ENCODE measurements at regions not wholly inside any gene's neighbourhood (a gene's known extent, or its start where the extent isn't known, plus 50 kb on each side); places are given as distances from the start of the nearest gene placed in this dataset.
"Not testable (repeated sequence)": the region's sequence is repeated elsewhere in the genome, so short reads cannot be mapped to it uniquely, and the experiment has no call there.

DNA sequence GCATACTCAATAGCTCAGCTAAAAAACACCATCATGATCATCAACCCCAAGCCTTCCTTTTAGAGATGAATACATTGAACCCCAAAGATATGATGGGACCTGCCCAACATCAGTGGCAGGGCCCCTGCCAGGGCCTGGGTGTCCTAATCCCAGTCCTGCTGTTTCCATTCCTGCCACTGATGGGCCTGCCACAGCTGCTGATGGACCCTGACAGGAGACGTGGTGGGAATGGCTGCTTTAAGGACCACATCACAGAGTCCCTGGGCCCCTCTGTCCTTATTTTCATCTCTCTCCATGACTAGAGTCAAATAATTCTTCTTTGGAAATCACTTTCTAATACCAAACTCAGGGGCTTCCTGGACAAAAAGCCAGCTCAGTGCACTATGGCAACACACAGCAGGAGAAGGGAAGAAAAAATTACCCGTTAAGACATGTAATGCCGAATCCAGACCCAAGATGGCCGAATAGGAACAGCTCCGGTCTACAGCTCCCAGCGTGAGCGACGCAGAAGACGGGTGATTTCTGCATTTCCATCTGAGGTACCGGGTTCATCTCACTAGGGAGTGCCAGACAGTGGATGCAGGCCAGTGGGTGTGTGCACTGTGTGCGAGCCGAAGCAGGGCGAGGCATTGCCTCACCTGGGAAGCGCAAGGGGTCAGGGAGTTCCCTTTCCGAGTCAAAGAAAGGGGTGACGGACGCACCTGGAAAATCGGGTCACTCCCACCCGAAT lies 160.6 kb upstream of the THBS1 start:
- H3K27ac Mint-ChIP-seq; DNase-seq; H3K4me1 ChIP-seq (ENCODE audit: control insufficient read depth, insufficient read depth, low read length, poor library complexity, severe bottlenecking); H3K27ac ChIP-seq (ENCODE audit: insufficient read depth, low read length, poor library complexity, severe bottlenecking); H3K36me3 ChIP-seq (ENCODE audit: control insufficient read depth, insufficient read depth, low read length); H3K4me3 ChIP-seq (ENCODE audit: low read depth, low read length); H3K27me3 ChIP-seq (ENCODE audit: control insufficient read depth, insufficient read depth, low read length); H3K4me3 Mint-ChIP-seq; H3K9me3 ChIP-seq (ENCODE audit: control insufficient read depth in 2 of 2, low read length in 2 of 2); H3K4me1 Mint-ChIP-seq; H3K36me3 Mint-ChIP-seq; H3K9me3 Mint-ChIP-seq; ATAC-seq (ENCODE audit: low read depth in 2 of 2); H3K27me3 Mint-ChIP-seq: not testable (repeated sequence)

DNA sequence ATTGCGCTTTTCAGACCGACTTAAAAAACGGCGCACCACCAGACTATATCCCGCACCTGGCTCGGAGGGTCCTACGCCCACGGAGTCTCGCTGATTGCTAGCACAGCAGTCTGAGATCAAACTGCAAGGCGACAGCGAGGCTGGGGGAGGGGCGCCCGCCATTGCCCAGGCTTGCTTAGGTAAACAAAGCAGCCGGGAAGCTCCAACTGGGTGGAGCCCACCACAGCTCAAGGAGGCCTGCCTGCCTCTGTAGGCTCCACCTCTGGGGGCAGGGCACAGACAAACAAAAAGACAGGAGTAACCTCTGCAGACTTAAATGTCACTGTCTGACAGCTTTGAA lies 160.1 kb upstream of the THBS1 start:
- H3K27ac ChIP-seq (ENCODE audit: insufficient read depth, low read length, poor library complexity, severe bottlenecking); H3K36me3 ChIP-seq (ENCODE audit: control insufficient read depth, insufficient read depth, low read length); DNase-seq; ATAC-seq (ENCODE audit: low read depth in 2 of 2); H3K36me3 Mint-ChIP-seq; H3K9me3 Mint-ChIP-seq; H3K9me3 ChIP-seq (ENCODE audit: control insufficient read depth in 2 of 2, low read length in 2 of 2); H3K4me1 Mint-ChIP-seq; H3K27me3 ChIP-seq (ENCODE audit: control insufficient read depth, insufficient read depth, low read length); H3K27me3 Mint-ChIP-seq; H3K4me1 ChIP-seq (ENCODE audit: control insufficient read depth, insufficient read depth, low read length, poor library complexity, severe bottlenecking); H3K27ac Mint-ChIP-seq; H3K4me3 Mint-ChIP-seq; H3K4me3 ChIP-seq (ENCODE audit: low read depth, low read length): not testable (repeated sequence)

DNA sequence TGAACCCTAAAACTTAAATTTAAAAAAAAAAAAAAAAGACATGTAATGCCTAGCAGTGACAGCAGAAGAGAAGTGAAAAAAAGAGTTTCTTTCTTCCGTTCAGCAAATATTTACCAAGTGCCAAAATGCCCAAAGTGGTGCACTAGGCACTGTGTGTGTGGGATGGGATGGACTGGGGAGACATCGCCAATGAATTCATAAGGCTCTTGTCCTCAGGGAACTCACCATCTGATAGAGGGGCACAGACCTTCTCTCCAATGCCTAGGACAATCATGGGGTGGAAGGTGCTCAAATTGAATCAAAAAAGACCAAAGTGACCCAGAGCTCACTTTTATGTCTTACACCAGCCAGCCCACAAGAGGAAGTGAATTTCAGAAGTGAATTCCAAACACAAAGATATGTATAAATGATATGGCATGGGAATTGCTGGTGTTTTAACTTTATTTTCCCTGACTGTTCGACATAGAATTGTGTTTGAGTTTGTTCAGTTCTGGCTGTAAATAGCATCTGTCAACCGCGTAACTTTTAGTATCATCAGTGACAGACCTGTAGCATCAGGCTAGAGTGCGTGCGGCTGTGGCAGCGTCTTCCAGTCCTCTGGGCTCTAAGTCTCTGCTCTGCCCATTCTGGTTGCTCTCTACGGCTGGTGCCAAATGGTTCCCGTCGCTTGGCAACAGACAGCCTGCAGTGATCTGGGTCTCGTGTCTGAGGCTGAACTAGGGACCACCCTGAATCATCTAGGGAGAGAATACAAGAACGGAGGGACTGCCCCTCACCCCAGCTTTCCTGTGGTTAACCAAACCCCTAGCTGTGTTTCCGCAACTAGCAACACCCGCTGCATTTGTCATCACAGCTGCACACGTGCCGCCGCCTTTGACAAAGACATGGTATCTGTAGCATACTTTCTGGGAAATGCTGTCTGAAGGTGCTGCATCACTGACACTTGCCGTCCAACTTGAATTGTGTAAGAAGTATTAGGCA lies 154.0 kb upstream of the THBS1 start:
- ATAC-seq (ENCODE audit: low read depth in 2 of 2), result peak; percentile 80
- H3K4me3 ChIP-seq (ENCODE audit: low read depth, low read length), result peak overlapping the region; percentile 30
- peaks cover 6 to 22% (median 13%) of the 10 kb centered on the region in 4 donors for H3K4me1 Mint-ChIP-seq
- H3K27ac Mint-ChIP-seq, result peak overlapping the region in 1 of 3 donors; percentile 85
- H3K27me3 ChIP-seq (ENCODE audit: control insufficient read depth, insufficient read depth, low read length), result peaks cover 17% of the 10 kb centered on the region
- no peaks in the 10 kb centered on the region for H3K9me3 ChIP-seq (ENCODE audit: control insufficient read depth in 2 of 2, low read length in 2 of 2)
- peaks cover 0 to 5% (median 0%) of the 10 kb centered on the region in 7 donors for H3K9me3 Mint-ChIP-seq
- peaks cover 16% of the 10 kb centered on the region for H3K4me1 ChIP-seq (ENCODE audit: control insufficient read depth, insufficient read depth, low read length, poor library complexity, severe bottlenecking)
- H3K36me3 ChIP-seq (ENCODE audit: control insufficient read depth, insufficient read depth, low read length), result no peaks in the 10 kb centered on the region
- H3K4me3 Mint-ChIP-seq, result peak overlapping the region; percentile 30 to 85 (median 66)
- no peaks in the 10 kb centered on the region for H3K36me3 Mint-ChIP-seq
- DNase-seq, result peak; percentile 9 to 82 (median 36)
- H3K27me3 Mint-ChIP-seq, result peaks cover 44% of the 10 kb centered on the region
- H3K27ac ChIP-seq (ENCODE audit: insufficient read depth, low read length, poor library complexity, severe bottlenecking), result no peak overlapping the region

DNA sequence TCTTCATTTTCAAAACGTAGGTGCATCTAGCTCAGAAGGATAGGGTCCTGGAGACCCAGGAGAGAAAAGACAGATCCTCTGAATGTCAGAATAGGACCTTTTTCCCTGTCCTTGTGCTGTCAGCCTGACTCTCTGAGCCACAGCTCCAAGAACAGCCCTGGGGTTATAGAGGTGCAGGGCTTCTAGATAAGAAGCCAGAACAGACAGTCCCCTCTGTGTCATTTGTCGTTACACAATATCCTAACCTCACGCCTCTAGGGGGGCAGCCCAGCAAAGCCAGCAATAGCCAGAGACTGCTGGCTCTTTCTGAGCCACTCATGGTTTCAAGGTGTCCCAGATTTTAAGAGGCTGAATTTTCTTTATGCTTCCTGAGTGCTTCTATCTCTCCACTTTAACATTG lies 153.2 kb upstream of the THBS1 start:
- H3K9me3 ChIP-seq (ENCODE audit: control insufficient read depth in 2 of 2, low read length in 2 of 2), result no peaks in the 10 kb centered on the region
- H3K36me3 ChIP-seq (ENCODE audit: control insufficient read depth, insufficient read depth, low read length), result no peaks in the 10 kb centered on the region
- H3K4me1 Mint-ChIP-seq, result peaks cover 6 to 22% (median 13%) of the 10 kb centered on the region in 4 donors
- peaks cover 46% of the 10 kb centered on the region for H3K27me3 Mint-ChIP-seq
- H3K9me3 Mint-ChIP-seq, result peaks cover 0 to 5% (median 0%) of the 10 kb centered on the region in 7 donors
- H3K27ac Mint-ChIP-seq, result no peak overlapping the region
- DNase-seq (no peak), ATAC-seq (ENCODE audit: low read depth in 2 of 2) (no peak)
- no peak overlapping the region for H3K27ac ChIP-seq (ENCODE audit: insufficient read depth, low read length, poor library complexity, severe bottlenecking)
- H3K4me3 ChIP-seq (ENCODE audit: low read depth, low read length), result peak overlapping the region; percentile 30
- peaks cover 16% of the 10 kb centered on the region for H3K4me1 ChIP-seq (ENCODE audit: control insufficient read depth, insufficient read depth, low read length, poor library complexity, severe bottlenecking)
- H3K36me3 Mint-ChIP-seq, result no peaks in the 10 kb centered on the region
- peak overlapping the region in 1 of 4 donors; percentile 20 for H3K4me3 Mint-ChIP-seq
- peaks cover 19% of the 10 kb centered on the region for H3K27me3 ChIP-seq (ENCODE audit: control insufficient read depth, insufficient read depth, low read length)

DNA sequence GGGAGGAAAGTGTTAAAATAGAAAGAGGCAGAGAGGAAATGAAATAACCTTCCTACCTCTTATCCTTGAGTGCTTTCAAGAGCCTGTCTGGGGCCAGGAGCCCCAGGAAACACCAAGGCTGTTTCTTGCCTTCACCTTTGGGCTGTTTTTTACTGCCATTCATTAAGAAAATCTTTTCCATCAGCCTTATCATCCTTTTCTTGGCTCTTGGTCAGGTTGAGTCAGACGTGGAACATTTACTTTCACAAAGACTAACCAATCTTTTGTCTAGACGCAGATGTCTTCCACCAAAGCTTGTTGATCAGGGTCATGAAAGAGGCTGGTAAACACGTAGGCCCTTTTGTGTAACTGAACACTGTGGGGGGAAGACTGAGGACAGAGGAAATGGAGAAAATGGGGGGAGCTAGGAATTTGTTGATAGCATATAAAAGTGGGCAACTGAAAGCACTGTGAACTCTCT lies 151.0 kb upstream of the THBS1 start:
- no peaks in the 10 kb centered on the region for H3K9me3 ChIP-seq (ENCODE audit: control insufficient read depth in 2 of 2, low read length in 2 of 2)
- Mint-ChIP-seq H3K36me3 (no peaks in the 10 kb centered on the region), H3K4me1 (peaks cover 6 to 22% (median 13%) of the 10 kb centered on the region in 4 donors), H3K27me3 (peaks cover 50% of the 10 kb centered on the region), H3K4me3 (peak overlapping the region in 1 of 4 donors; percentile 3), H3K9me3 (peaks cover 0 to 9% (median 0%) of the 10 kb centered on the region in 7 donors), H3K27ac (no peak overlapping the region)
- H3K36me3 ChIP-seq (ENCODE audit: control insufficient read depth, insufficient read depth, low read length), result no peaks in the 10 kb centered on the region
- H3K27me3 ChIP-seq (ENCODE audit: control insufficient read depth, insufficient read depth, low read length), result peaks cover 23% of the 10 kb centered on the region
- peak in 1 of 3 donors; percentile 7 for DNase-seq
- ATAC-seq (ENCODE audit: low read depth in 2 of 2), result no peak
- H3K27ac ChIP-seq (ENCODE audit: insufficient read depth, low read length, poor library complexity, severe bottlenecking), result no peak overlapping the region
- no peak overlapping the region for H3K4me3 ChIP-seq (ENCODE audit: low read depth, low read length)
- peaks cover 16% of the 10 kb centered on the region for H3K4me1 ChIP-seq (ENCODE audit: control insufficient read depth, insufficient read depth, low read length, poor library complexity, severe bottlenecking)

DNA sequence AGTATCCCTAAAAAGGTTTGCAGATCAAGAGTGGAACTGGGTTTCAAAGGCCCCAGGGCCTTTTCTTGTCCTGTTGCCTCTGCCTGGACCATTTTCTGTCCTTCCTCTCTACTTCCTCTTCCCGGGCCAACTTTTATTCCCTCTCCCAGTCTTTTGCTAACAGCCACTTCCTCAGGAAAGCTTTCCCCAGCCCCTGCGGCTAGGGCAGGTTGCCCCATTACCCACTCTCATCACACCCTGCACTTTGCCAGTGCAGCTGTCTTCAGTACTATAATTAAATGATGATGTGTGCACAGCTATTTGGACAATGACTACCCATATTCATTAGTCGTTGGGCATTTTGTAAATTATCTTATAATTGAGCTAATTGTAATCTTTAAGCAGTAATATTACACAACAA lies 150.5 kb upstream of the THBS1 start:
- Mint-ChIP-seq H3K27ac (no peak overlapping the region), H3K4me3 (no peak overlapping the region), H3K27me3 (peaks cover 50% of the 10 kb centered on the region), H3K4me1 (peaks cover 6 to 22% (median 13%) of the 10 kb centered on the region in 4 donors), H3K9me3 (peaks cover 0 to 9% (median 0%) of the 10 kb centered on the region in 7 donors), H3K36me3 (no peaks in the 10 kb centered on the region)
- Histone ChIP-seq H3K9me3 (ENCODE audit: control insufficient read depth in 2 of 2, low read length in 2 of 2) (no peaks in the 10 kb centered on the region), H3K4me1 (ENCODE audit: control insufficient read depth, insufficient read depth, low read length, poor library complexity, severe bottlenecking) (peaks cover 16% of the 10 kb centered on the region), H3K4me3 (ENCODE audit: low read depth, low read length) (no peak overlapping the region), H3K36me3 (ENCODE audit: control insufficient read depth, insufficient read depth, low read length) (no peaks in the 10 kb centered on the region), H3K27ac (ENCODE audit: insufficient read depth, low read length, poor library complexity, severe bottlenecking) (no peak overlapping the region), H3K27me3 (ENCODE audit: control insufficient read depth, insufficient read depth, low read length) (peaks cover 25% of the 10 kb centered on the region)
- DNase-seq, result no peak
- no peak for ATAC-seq (ENCODE audit: low read depth in 2 of 2)

DNA sequence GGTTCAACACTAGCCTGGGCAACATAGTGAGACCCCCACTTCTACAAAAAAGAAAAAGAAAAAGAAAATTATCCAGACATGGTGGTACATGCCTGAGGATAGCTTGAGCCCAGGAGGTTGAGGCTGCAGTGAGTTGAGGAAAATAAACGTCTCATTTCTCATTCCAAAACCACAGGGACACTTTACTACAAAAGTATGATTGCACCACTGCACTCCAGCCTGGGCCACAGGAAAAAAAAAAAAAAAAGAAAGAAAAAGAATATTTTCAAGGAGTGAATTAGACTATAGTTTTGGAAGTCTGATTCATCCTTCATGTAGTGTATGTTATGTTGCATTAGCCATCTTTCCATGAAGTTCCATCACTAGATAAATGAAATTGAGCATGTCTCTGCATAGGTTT lies 149.5 kb upstream of the THBS1 start:
- H3K4me1 Mint-ChIP-seq, result peaks cover 6 to 22% (median 13%) of the 10 kb centered on the region in 4 donors
- ATAC-seq (ENCODE audit: low read depth in 2 of 2), result no peak
- peaks cover 54% of the 10 kb centered on the region for H3K27me3 Mint-ChIP-seq
- peaks cover 0 to 9% (median 0%) of the 10 kb centered on the region in 7 donors for H3K9me3 Mint-ChIP-seq
- Histone ChIP-seq H3K4me3 (ENCODE audit: low read depth, low read length) (no peak overlapping the region), H3K4me1 (ENCODE audit: control insufficient read depth, insufficient read depth, low read length, poor library complexity, severe bottlenecking) (peaks cover 16% of the 10 kb centered on the region), H3K36me3 (ENCODE audit: control insufficient read depth, insufficient read depth, low read length) (no peaks in the 10 kb centered on the region), H3K9me3 (ENCODE audit: control insufficient read depth in 2 of 2, low read length in 2 of 2) (no peaks in the 10 kb centered on the region), H3K27me3 (ENCODE audit: control insufficient read depth, insufficient read depth, low read length) (peaks cover 26% of the 10 kb centered on the region), H3K27ac (ENCODE audit: insufficient read depth, low read length, poor library complexity, severe bottlenecking) (no peak overlapping the region)
- DNase-seq, result no peak
- no peaks in the 10 kb centered on the region for H3K36me3 Mint-ChIP-seq
- H3K4me3 Mint-ChIP-seq, result no peak overlapping the region
- H3K27ac Mint-ChIP-seq, result no peak overlapping the region
